ENCODE measurements at regions not wholly inside any gene's neighbourhood (a gene's known extent, or its start where the extent isn't known, plus 50 kb on each side); places are given as distances from the start of the nearest gene placed in this dataset.

DNA sequence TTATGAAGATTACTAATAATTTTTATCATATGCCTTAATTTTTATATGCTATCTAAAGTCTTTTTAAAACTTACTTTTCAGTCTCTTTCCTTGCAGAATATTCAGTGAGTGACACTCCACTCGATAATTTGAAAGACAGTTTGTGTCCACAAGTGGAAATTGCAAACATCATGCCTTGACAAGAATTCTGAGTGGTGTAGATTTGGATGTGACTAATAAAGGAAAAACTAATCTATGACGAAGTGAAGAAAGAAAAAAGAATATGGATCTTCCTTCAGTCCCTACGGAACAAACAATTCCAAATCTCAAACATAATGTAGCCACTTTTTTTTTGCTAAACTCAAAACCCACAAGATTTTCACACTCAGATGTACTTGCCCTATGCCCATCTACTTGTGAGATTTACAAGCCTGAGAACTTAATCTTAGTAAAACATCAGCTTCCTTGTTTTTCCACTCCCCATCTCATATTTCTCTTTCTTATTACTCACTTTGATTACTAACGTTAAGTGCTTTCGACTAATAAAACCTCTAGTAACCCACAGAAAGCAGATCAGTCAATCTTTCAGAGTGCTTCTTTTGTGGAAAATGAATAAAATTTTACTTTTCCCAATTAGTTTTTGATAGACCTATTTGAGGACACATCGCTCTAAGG lies 1155.8 kb downstream of the GRIK2 start:
- no peak overlapping the region for H3K14ac ChIP-seq (ENCODE audit: insufficient read length)
- no peaks in the 10 kb centered on the region for H3K36me3 ChIP-seq (ENCODE audit: control insufficient read depth in 2 of 4, insufficient read depth in 4 of 4, low read length in 3 of 4)
- no peak overlapping the region for H3K4me3 ChIP-seq (ENCODE audit: extremely low read depth in 1 of 4, insufficient read depth in 2 of 4, low read depth in 3 of 4, low read length in 4 of 4)
- H3K4me1 ChIP-seq (replicated peaks in 1 of 4; ENCODE audit: control insufficient read depth in 3 of 4, insufficient read depth in 4 of 4, low read length in 3 of 4) = no peaks in the 10 kb centered on the region
- no peak for FAIRE-seq
- H2BK12ac ChIP-seq (ENCODE audit: low read depth, low read length) = no peak overlapping the region
- no peak overlapping the region for H3K27ac ChIP-seq (ENCODE audit: low read depth, low read length)
- TF ChIP-seq TCF12 (IDR thresholded peaks at IDR 0.05; ENCODE audit: low read depth, low read length) (no peak), POLR2A (IDR thresholded peaks at IDR 0.05; ENCODE audit: control extremely low read depth in 1 of 2, low read depth in 2 of 2, low read length in 2 of 2) (no peak), SUZ12 (IDR thresholded peaks at IDR 0.05; ENCODE audit: low read length) (no peak), SAP30 (IDR thresholded peaks at IDR 0.05; ENCODE audit: insufficient read depth, insufficient replicate concordance, low read length) (no peak), TEAD4 (IDR thresholded peaks at IDR 0.05; ENCODE audit: low read depth, low read length) (no peak), RFX5 (IDR thresholded peaks at IDR 0.05; ENCODE audit: borderline replicate concordance, low read depth, low read length) (no peak), SIN3A (conservative IDR thresholded peaks at IDR 0.05 in 1 of 2, IDR thresholded peaks at IDR 0.05 in 1 of 2; ENCODE audit: low read depth in 1 of 2, low read length in 2 of 2) (no peak)
- no peak overlapping the region for H2BK5ac ChIP-seq (ENCODE audit: low read depth, low read length)
- no peak overlapping the region for H4K8ac ChIP-seq (ENCODE audit: extremely low read depth, insufficient read depth, low read length)
- 93 to 100% methylated on average over 2 to 6 of the region's 6 CpGs for WGBS, 2 experiments (ENCODE audit: extremely low coverage in 1 of 2, insufficient coverage in 1 of 2, insufficient read length in 1 of 2, insufficient replicate concordance in 2 of 2, low coverage in 1 of 2, low lambda C conversion rate in 2 of 2, missing lambda C conversion rate in 1 of 2)
- H3K79me2 ChIP-seq (ENCODE audit: control insufficient read depth in 1 of 2, insufficient read depth in 2 of 2, low read length in 2 of 2) = no peaks in the 10 kb centered on the region
- no peak overlapping the region for H3K18ac ChIP-seq (ENCODE audit: extremely low read depth, low read length)
- H3K56ac ChIP-seq (replicated peaks; ENCODE audit: insufficient read length, low read depth, low read length) = no peak overlapping the region
- ChIA-PET POLR2A (ENCODE audit: partially characterized antibody) (no interaction called here), CTCF (ENCODE audit: partially characterized antibody) (no interaction called here)
- no peak overlapping the region for H4K91ac ChIP-seq (replicated peaks; ENCODE audit: insufficient read length, low read length)
- no peak overlapping the region for H3K23ac ChIP-seq (ENCODE audit: insufficient read length)
- no peaks in the 10 kb centered on the region for H4K20me1 ChIP-seq (replicated peaks in 1 of 2; ENCODE audit: control insufficient read depth in 1 of 2, insufficient read depth in 2 of 2, low read length in 2 of 2)
- no peak overlapping the region for H2BK20ac ChIP-seq (ENCODE audit: low read length)
- H2AK5ac ChIP-seq (ENCODE audit: low read depth, low read length) = no peak overlapping the region
- H2BK15ac ChIP-seq (ENCODE audit: low read length) = no peak overlapping the region
- H2AFZ ChIP-seq (ENCODE audit: low read length) = no peak overlapping the region
- H3K27me3 ChIP-seq (replicated peaks in 1 of 4; ENCODE audit: control insufficient read depth in 3 of 4, extremely low read depth in 1 of 4, insufficient read depth in 3 of 4, low read length in 3 of 4) = no peaks in the 10 kb centered on the region
- H3K79me1 ChIP-seq (ENCODE audit: low read depth, low read length) = no peaks in the 10 kb centered on the region
- H3K4me2 ChIP-seq (ENCODE audit: insufficient read depth in 1 of 2, low read depth in 2 of 2, low read length in 2 of 2) = no peak overlapping the region
- no peak overlapping the region for H3K4ac ChIP-seq (replicated peaks; ENCODE audit: insufficient read length, low read depth, low read length)
- no peak overlapping the region for H4K5ac ChIP-seq (ENCODE audit: insufficient read length, low read depth, low read length)
- no peaks in the 10 kb centered on the region for H3K23me2 ChIP-seq (ENCODE audit: low read depth, low read length)
- DNase-seq (ENCODE audit: low read depth in 1 of 2, low spot score in 2 of 2) = no peak
- no peak overlapping the region for H3K9ac ChIP-seq (replicated peaks in 1 of 4; ENCODE audit: extremely low read depth in 1 of 4, low read depth in 3 of 4, low read length in 3 of 4)
- no peaks in the 10 kb centered on the region for H3K9me3 ChIP-seq (ENCODE audit: insufficient read depth in 2 of 2, low read depth in 1 of 2, low read length in 1 of 2)
- H2BK120ac ChIP-seq (replicated peaks; ENCODE audit: low read depth, low read length) = no peak overlapping the region

Data from H1 (cell line).